AG09319 (cell line): ENCODE measurements at regions not wholly inside any gene's neighbourhood (a gene's known extent, or its start where the extent isn't known, plus 50 kb on each side); places are given as distances from the start of the nearest gene placed in this dataset.
"Not testable (repeated sequence)": the region's sequence is repeated elsewhere in the genome, so short reads cannot be mapped to it uniquely, and the experiment has no call there.

ENCODE experiments used
- DNase-seq: peaks from one replicate; pipeline ENCODE4 v3.0.0-alpha.2; 2010; ENCODE audit warnings: low read depth; ENCODE audit errors: extremely low read depth
- TF ChIP-seq, protein P1 (sequence below): IDR thresholded peaks from 2 replicates; pipeline ENCODE4 v1.5.1; 2011; ENCODE audit warnings: low read depth, mild to moderate bottlenecking, inconsistent platforms, low read length, moderate library complexity

DNA sequence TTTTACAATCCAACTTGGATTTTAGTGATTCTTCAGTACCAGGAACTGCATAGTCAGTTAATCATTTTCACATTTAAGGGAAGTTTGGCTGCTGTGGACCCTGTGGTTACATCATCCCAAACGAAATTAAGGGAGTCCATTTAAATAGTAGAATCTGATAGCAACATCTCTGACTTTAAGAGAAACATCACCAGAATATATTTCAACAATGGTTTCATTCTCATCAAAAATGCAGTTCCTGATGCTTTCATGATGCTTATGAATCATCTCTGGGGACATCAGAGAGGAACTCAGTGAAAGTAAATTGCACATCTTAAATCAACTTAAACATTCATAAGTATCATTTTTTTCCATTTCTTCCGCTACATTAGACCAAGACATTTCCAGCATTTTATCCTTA lies 1170.7 kb downstream of the FSCB start:
- TF ChIP-seq, protein P1, sequence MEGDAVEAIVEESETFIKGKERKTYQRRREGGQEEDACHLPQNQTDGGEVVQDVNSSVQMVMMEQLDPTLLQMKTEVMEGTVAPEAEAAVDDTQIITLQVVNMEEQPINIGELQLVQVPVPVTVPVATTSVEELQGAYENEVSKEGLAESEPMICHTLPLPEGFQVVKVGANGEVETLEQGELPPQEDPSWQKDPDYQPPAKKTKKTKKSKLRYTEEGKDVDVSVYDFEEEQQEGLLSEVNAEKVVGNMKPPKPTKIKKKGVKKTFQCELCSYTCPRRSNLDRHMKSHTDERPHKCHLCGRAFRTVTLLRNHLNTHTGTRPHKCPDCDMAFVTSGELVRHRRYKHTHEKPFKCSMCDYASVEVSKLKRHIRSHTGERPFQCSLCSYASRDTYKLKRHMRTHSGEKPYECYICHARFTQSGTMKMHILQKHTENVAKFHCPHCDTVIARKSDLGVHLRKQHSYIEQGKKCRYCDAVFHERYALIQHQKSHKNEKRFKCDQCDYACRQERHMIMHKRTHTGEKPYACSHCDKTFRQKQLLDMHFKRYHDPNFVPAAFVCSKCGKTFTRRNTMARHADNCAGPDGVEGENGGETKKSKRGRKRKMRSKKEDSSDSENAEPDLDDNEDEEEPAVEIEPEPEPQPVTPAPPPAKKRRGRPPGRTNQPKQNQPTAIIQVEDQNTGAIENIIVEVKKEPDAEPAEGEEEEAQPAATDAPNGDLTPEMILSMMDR, result no peak
- DNase-seq, result no peak

DNA sequence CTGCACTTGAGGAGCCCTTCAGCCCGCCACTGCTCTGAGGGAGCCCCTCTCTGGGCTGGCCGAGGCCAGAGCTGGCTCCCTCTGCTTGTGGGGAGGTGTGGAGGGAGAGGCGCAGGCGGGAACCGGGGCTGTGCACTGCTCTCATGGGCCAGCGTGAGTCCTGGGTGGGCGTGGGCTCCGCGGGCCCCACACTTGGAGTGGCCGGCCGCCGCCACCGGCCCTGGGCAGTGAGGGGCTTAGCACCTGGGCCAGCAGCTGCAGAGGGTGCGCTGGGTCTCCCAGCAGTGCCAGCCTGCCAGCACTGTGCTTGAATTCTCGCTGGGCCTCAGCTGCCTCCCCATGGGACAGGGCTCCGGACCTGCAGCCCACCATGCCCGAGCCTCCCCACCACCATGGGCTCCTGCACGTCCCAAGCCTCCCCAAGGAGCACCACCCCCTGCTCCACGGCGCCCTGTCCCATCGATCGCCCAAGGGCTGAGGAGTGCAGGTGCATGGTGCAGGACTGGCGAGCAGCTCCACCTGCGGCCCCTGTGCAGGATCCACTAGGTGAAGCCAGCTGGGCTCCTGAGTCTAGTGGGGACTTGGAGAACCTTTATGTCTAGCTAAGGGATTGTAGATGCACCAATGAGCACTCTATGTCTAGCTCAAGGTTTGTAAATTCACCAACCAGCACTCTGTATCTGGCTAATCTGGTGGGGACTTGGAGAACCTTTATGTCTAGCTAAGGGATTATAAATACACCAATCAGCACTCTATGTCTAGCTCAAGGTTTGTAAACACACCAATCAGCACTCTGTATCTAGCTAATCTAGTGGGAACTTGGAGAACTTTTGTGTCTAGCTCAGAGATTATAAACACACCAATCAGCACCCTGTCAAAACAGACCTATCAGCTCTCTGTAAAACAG lies 1180.3 kb downstream of the FSCB start:
- DNase-seq, result not testable (repeated sequence)

DNA sequence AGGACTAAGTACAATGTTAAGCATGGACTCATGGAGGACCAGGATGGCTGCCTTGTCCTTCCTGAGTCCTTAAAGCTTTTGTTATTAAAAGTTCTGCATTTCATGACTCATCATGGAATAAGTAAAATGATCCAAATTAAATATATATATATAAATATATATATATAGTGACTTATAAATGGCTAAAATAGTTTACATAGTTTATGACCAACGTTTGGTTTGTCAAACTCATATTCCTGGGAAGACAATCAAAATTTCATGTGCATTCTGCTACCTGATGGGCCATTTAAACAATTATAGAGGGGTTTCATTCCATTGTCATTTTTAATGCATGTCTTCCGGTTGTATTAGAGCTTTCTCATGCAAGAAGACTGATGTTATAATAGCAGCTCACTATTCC lies 1190.7 kb downstream of the FSCB start:
- DNase-seq, result no peak
- TF ChIP-seq, protein P1, result no peak

- DNase-seq, result no peak
- TF ChIP-seq, protein P1, result no peak
These were observed 1193.4 kb downstream of the FSCB start for GRCh38 chr14:43313719-43314118.

DNA sequence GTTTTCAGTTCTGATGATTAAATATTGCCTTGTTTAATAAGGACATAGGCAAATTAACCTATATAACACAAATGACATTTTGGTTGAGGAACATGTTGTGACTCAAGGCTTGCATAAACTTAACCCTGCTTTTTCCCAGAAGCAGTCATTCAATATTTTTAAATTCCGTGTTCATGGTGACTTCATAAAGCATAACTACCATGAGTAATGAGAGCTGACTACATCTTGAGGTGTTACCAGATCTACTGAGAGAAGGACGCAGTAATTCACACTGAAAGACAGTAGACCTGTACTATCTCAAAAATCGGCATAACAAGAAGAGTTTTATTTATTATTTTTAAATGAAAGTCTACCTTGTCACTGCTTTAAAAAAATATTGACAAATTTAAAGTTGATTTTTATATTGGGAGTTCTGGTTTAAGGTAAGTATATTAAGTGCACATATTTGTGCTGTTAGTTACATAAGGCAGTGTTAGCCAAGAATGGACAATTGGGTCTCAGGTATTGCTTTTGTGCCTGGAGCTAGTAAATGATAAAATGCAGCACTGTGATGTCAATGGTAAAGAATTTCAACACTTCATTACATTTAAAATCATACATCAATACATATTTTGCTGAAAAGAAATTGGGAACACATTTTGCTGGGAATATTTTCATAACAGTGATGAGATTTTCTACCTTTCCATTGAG lies 1198.5 kb downstream of the FSCB start:
- TF ChIP-seq, protein P1, result no peak
- no peak for DNase-seq

DNA sequence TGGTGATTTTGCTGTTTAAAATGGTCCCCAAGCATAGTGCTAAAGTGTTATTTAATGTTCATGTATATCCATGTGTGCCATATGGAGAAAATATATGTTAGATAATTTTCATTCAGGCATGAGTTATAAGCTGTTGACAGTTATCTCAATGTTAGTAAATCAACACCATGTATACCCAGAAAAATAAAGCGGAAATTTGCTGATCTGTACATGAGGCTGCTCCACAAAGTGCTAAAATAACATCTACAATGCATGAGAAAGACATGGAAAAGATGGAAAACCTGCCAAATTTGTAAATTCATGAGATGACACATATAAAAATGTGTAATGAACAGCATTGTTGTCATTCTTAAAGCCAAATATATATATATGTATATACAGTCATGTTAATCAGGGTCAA lies 1199.2 kb downstream of the FSCB start:
- DNase-seq, result no peak
- TF ChIP-seq, protein P1, result no peak

- TF ChIP-seq, protein P1, result no peak
- no peak for DNase-seq
These were observed 1201.0 kb downstream of the FSCB start for GRCh38 chr14:43306053-43306452.
